ENCODE measurements at regions not wholly inside any gene's neighbourhood (a gene's known extent, or its start where the extent isn't known, plus 50 kb on each side); places are given as distances from the start of the nearest gene placed in this dataset.
"Not testable (repeated sequence)": the region's sequence is repeated elsewhere in the genome, so short reads cannot be mapped to it uniquely, and the experiment has no call there.

- not testable (repeated sequence) for H3K4me1 Mint-ChIP-seq; H4K8ac ChIP-seq (replicated peaks; ENCODE audit: insufficient read length, low read depth, low read length); H3K27me3 ChIP-seq (ENCODE audit: insufficient read depth, low read length); H4K5ac ChIP-seq (ENCODE audit: insufficient read length, low read depth, low read length); H2BK12ac ChIP-seq (ENCODE audit: insufficient read length, low read depth, low read length); H3K27me3 Mint-ChIP-seq (ENCODE audit: low read depth); H2BK5ac ChIP-seq (ENCODE audit: insufficient read length, low read length); H3K14ac ChIP-seq (ENCODE audit: insufficient read depth, low read length); H3K4me1 ChIP-seq (ENCODE audit: insufficient read depth, low read length); H3K27ac ChIP-seq (ENCODE audit: insufficient read length, low read depth, low read length); H3K79me2 ChIP-seq (ENCODE audit: insufficient read depth, low read length); H2BK20ac ChIP-seq (ENCODE audit: low read depth, low read length, poor library complexity, severe bottlenecking); H3K36me3 Mint-ChIP-seq (ENCODE audit: insufficient read depth in 1 of 3, low read depth in 3 of 3); H3K23ac ChIP-seq (ENCODE audit: insufficient read length, low read depth, low read length); H3K9me3 Mint-ChIP-seq; H3K4me3 Mint-ChIP-seq; H3K9ac ChIP-seq (ENCODE audit: extremely low read depth, insufficient read length, low read length); H4K20me1 ChIP-seq (ENCODE audit: control insufficient read depth, insufficient read depth, insufficient read length); H2AFZ ChIP-seq (ENCODE audit: low read length); H3K79me1 ChIP-seq (ENCODE audit: insufficient read depth, low read depth, low read length, poor library complexity, severe bottlenecking); H3K56ac ChIP-seq (ENCODE audit: insufficient read length, low read depth, low read length); H4K91ac ChIP-seq (ENCODE audit: insufficient read length, low read depth, low read length); H3K9me3 ChIP-seq (ENCODE audit: control insufficient read depth, low read depth, low read length); H2AK5ac ChIP-seq (ENCODE audit: insufficient read length, low read length); H3K4ac ChIP-seq (ENCODE audit: low read depth, low read length); H3K4me2 ChIP-seq (ENCODE audit: insufficient read depth, insufficient read length, low read length); H3T11ph ChIP-seq (ENCODE audit: low read length); H2BK120ac ChIP-seq (ENCODE audit: low read depth, low read length, poor library complexity, severe bottlenecking); H3K27ac Mint-ChIP-seq; H2BK15ac ChIP-seq (ENCODE audit: low read depth, low read length); H3K23me2 ChIP-seq (ENCODE audit: insufficient read length, low read depth, low read length, poor library complexity, severe bottlenecking); H3K18ac ChIP-seq (ENCODE audit: insufficient read length, low read depth, low read length)
- WGBS (ENCODE audit: extremely low coverage, insufficient read length, low lambda C conversion rate), result no CpG with 5 or more reads among the region's 9 CpGs
- DNase-seq, result peak; percentile 51
- TF ChIP-seq, protein P1, sequence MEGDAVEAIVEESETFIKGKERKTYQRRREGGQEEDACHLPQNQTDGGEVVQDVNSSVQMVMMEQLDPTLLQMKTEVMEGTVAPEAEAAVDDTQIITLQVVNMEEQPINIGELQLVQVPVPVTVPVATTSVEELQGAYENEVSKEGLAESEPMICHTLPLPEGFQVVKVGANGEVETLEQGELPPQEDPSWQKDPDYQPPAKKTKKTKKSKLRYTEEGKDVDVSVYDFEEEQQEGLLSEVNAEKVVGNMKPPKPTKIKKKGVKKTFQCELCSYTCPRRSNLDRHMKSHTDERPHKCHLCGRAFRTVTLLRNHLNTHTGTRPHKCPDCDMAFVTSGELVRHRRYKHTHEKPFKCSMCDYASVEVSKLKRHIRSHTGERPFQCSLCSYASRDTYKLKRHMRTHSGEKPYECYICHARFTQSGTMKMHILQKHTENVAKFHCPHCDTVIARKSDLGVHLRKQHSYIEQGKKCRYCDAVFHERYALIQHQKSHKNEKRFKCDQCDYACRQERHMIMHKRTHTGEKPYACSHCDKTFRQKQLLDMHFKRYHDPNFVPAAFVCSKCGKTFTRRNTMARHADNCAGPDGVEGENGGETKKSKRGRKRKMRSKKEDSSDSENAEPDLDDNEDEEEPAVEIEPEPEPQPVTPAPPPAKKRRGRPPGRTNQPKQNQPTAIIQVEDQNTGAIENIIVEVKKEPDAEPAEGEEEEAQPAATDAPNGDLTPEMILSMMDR (conservative IDR thresholded peaks at IDR 0.05), result peak; percentile 63
Measured at GRCh38 chr2:138386191-138386590, 115.4 kb upstream of the SPOPL start.

All from H9 (cell line).